Kidney (tissue), 13 donors: ENCODE measurements at regions not wholly inside any gene's neighbourhood (a gene's known extent, or its start where the extent isn't known, plus 50 kb on each side); places are given as distances from the start of the nearest gene placed in this dataset.

Experiments used
- DNase-seq, 5 donors: peaks; one replicate each; pipeline ENCODE4 v3.0.0-alpha.2; 2013 to 2020
- FAIRE-seq: peaks from 2 replicates; lab custom pipeline; 2012; peaks lifted over from hg19 to GRCh38; lab: Jason Lieb, UNC
- H3K27ac ChIP-seq, 2 donors: one replicate each; pipeline ENCODE4 v1.7.0; 2013; ENCODE audit warnings: low read depth in 2 of 2, low read length in 2 of 2, inconsistent platforms in 1 of 2
- H3K27me3 ChIP-seq: one replicate; pipeline ENCODE4 v1.7.1; 2013; ENCODE audit warnings: low read length, inconsistent platforms; ENCODE audit not compliant: control insufficient read depth, insufficient read depth
- H3K36me3 ChIP-seq, 3 donors: one replicate each; pipeline versions ENCODE4 v1.7.0 to v1.7.1; 2013; ENCODE audit warnings: low read length in 3 of 3, control low read depth in 1 of 3, inconsistent platforms in 1 of 3; ENCODE audit not compliant: insufficient read depth in 3 of 3, control insufficient read depth in 2 of 3
- H3K4me1 ChIP-seq, 3 donors: one replicate each; pipeline versions ENCODE4 v1.7.0 to v1.7.1; 2013; ENCODE audit warnings: low read length in 3 of 3, inconsistent platforms in 1 of 3, low read depth in 1 of 3; ENCODE audit not compliant: control insufficient read depth in 2 of 3, insufficient read depth in 2 of 3
- H3K4me3 ChIP-seq, 3 donors: one replicate each; pipeline versions ENCODE4 v1.7.0 to v1.8.1; 2013; ENCODE audit warnings: low read length in 3 of 3, control low read depth in 1 of 3, inconsistent platforms in 1 of 3
- H3K9ac ChIP-seq, 3 donors: one replicate each; pipeline versions ENCODE4 v1.7.0 to v1.7.1; 2013; ENCODE audit warnings: low read length in 3 of 3, control low read depth in 1 of 3, inconsistent platforms in 1 of 3
- H3K9me3 ChIP-seq, 3 donors: one replicate each; pipeline versions ENCODE4 v1.7.0 to v1.7.1; 2013; ENCODE audit warnings: low read length in 3 of 3, control low read depth in 1 of 3, inconsistent platforms in 1 of 3; ENCODE audit not compliant: control insufficient read depth in 2 of 3, insufficient read depth in 1 of 3
- intact Hi-C: fragments of 100-400 bp; cut with DNase I; formaldehyde crosslinking; loops from one replicate; pipeline ENCODE4 v1.11.1; 2022
- TF ChIP-seq, protein P1 (sequence below): IDR thresholded peaks from 3 replicates; pipeline ENCODE4 v1.5.1; 2012; ENCODE audit warnings: mild to moderate bottlenecking, moderate library complexity, borderline replicate concordance; ENCODE audit not compliant: insufficient read depth; ENCODE audit errors: extremely low read depth
- donor health status: control.
- donor health status: control.
- donor health status: control.
- donor health status: control.
- donor health status: control.
- donor health status: DM: yes; HTN: yes; CAD: no.
- donor health status: Normal renal cell carcinoma (clear cell type).

DNA sequence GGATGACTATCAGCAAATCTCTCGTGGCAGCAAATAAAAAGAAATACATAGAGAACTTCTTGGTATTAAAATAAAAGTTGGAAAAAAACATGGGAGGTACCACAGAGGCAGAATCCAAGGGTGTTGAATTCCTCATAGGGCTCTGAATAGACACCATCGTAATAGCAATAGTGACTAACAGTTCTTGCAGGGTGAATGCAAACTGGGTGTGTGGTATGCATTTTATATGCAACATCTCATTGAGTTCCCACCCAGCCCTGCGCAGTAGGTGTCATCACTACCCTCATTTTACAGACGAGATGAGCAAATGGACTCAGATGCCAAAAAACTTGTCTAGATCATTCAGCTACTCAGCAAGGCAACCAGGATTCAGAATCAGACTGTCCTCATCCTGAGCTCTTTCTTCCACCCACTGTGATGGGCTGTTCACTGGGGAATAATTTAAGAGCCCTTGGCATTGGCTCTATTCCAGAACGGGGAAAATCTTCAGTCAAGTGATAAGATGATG lies 354.6 kb upstream of the CDH11 start:
- Histone ChIP-seq H3K27me3 (no peaks in the 10 kb centered on the region), H3K36me3 (no peaks in the 10 kb centered on the region), H3K4me3 (no peak overlapping the region), H3K27ac (no peak overlapping the region), H3K4me1 (no peaks in the 10 kb centered on the region), H3K9me3 (no peaks in the 10 kb centered on the region), H3K9ac (no peak overlapping the region)
- no peak for DNase-seq
- no peak for FAIRE-seq
- intact Hi-C loops, result no loop called here
- TF ChIP-seq, protein P1, sequence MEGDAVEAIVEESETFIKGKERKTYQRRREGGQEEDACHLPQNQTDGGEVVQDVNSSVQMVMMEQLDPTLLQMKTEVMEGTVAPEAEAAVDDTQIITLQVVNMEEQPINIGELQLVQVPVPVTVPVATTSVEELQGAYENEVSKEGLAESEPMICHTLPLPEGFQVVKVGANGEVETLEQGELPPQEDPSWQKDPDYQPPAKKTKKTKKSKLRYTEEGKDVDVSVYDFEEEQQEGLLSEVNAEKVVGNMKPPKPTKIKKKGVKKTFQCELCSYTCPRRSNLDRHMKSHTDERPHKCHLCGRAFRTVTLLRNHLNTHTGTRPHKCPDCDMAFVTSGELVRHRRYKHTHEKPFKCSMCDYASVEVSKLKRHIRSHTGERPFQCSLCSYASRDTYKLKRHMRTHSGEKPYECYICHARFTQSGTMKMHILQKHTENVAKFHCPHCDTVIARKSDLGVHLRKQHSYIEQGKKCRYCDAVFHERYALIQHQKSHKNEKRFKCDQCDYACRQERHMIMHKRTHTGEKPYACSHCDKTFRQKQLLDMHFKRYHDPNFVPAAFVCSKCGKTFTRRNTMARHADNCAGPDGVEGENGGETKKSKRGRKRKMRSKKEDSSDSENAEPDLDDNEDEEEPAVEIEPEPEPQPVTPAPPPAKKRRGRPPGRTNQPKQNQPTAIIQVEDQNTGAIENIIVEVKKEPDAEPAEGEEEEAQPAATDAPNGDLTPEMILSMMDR, result no peak

DNA sequence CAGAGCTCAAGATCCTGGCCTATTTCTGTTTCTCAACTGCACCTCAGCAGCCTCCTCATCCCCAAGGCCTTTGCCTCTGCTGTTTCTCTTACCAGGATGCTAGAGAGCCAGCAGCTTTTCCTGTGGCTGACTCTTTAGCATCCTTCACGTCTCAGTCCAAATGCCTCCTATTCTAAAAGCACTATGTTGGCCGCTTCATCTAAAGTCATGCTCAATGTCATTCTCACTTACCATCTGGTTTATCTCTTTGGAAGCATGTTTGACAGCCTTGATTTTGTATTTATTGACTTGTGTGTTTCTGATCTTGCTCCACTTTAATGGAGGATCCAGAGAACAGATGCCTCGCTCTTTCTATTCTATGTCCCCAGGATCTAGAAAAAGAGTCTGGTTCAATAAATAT lies 351.8 kb upstream of the CDH11 start:
- no peak overlapping the region for H3K4me3 ChIP-seq
- FAIRE-seq (no peak), DNase-seq (no peak)
- no peak overlapping the region for H3K27ac ChIP-seq
- H3K9ac ChIP-seq, result no peak overlapping the region
- H3K4me1 ChIP-seq, result no peaks in the 10 kb centered on the region
- H3K36me3 ChIP-seq, result no peaks in the 10 kb centered on the region
- no peaks in the 10 kb centered on the region for H3K9me3 ChIP-seq
- H3K27me3 ChIP-seq, result no peaks in the 10 kb centered on the region
- intact Hi-C loops, result no loop called here
- TF ChIP-seq, protein P1, result no peak

DNA sequence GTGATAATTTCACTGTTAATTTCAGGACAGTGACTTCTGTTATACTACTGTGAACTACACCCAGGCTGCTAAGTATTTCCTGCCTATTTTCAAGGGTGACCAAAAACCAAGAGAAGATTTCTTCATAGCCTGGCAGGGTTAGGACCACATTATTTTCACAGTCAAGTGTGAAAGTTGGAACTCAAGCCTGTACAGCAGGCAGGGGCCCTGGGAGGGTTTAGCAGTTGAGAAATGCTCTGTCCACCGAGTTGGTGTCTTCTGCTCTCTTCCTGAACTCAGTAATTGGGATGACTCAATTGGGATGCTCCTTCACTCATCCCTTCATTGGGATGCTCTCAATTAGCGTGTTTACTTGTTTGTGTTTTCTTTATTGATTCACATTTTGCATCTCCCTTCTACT lies 347.3 kb upstream of the CDH11 start:
- TF ChIP-seq, protein P1, result no peak
- FAIRE-seq, result no peak
- Histone ChIP-seq H3K36me3 (no peaks in the 10 kb centered on the region), H3K27ac (no peak overlapping the region), H3K9ac (no peak overlapping the region), H3K27me3 (no peaks in the 10 kb centered on the region), H3K9me3 (no peaks in the 10 kb centered on the region), H3K4me1 (no peaks in the 10 kb centered on the region), H3K4me3 (no peak overlapping the region)
- DNase-seq, result no peak
- intact Hi-C loops, result no loop called here

DNA sequence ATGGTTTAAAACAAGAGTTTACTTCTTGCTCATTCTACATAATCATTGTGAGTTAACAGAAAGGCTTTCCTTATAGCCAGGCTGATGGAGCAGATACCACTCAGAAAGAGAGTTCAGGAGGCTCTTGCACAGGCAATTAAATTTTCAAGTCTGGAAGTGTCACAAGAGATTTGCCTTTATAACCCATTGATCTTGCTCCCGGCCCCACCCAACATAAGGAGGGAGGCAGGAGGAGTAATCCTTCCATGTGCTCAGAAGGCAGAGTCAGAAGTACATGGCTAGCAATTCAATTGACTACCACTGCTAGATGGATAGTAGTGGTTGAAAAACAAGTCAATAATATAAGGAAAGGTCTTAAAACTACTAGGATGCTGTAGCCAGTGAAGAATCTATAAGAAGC lies 346.3 kb upstream of the CDH11 start:
- Histone ChIP-seq H3K9ac (no peak overlapping the region), H3K36me3 (no peaks in the 10 kb centered on the region), H3K27me3 (no peaks in the 10 kb centered on the region), H3K4me3 (no peak overlapping the region), H3K27ac (no peak overlapping the region), H3K9me3 (no peaks in the 10 kb centered on the region), H3K4me1 (no peaks in the 10 kb centered on the region)
- FAIRE-seq (no peak), DNase-seq (no peak)
- intact Hi-C loops, result no loop called here
- TF ChIP-seq, protein P1, result no peak
